Kidney (tissue), 13 donors: ENCODE measurements at regions not wholly inside any gene's neighbourhood (a gene's known extent, or its start where the extent isn't known, plus 50 kb on each side); places are given as distances from the start of the nearest gene placed in this dataset.

ENCODE experiments used
- DNase-seq, 5 donors: peaks; one replicate each; pipeline ENCODE4 v3.0.0-alpha.2; 2013 to 2020
- FAIRE-seq: peaks from 2 replicates; lab custom pipeline; 2012; peaks lifted over from hg19 to GRCh38; lab: Jason Lieb, UNC
- H3K27ac ChIP-seq, 2 donors: one replicate each; pipeline ENCODE4 v1.7.0; 2013; ENCODE audit warnings: low read depth in 2 of 2, low read length in 2 of 2, inconsistent platforms in 1 of 2
- H3K27me3 ChIP-seq: one replicate; pipeline ENCODE4 v1.7.1; 2013; ENCODE audit warnings: low read length, inconsistent platforms; ENCODE audit not compliant: control insufficient read depth, insufficient read depth
- H3K36me3 ChIP-seq, 3 donors: one replicate each; pipeline versions ENCODE4 v1.7.0 to v1.7.1; 2013; ENCODE audit warnings: low read length in 3 of 3, control low read depth in 1 of 3, inconsistent platforms in 1 of 3; ENCODE audit not compliant: insufficient read depth in 3 of 3, control insufficient read depth in 2 of 3
- H3K4me1 ChIP-seq, 3 donors: one replicate each; pipeline versions ENCODE4 v1.7.0 to v1.7.1; 2013; ENCODE audit warnings: low read length in 3 of 3, inconsistent platforms in 1 of 3, low read depth in 1 of 3; ENCODE audit not compliant: control insufficient read depth in 2 of 3, insufficient read depth in 2 of 3
- H3K4me3 ChIP-seq, 3 donors: one replicate each; pipeline versions ENCODE4 v1.7.0 to v1.8.1; 2013; ENCODE audit warnings: low read length in 3 of 3, control low read depth in 1 of 3, inconsistent platforms in 1 of 3
- H3K9ac ChIP-seq, 3 donors: one replicate each; pipeline versions ENCODE4 v1.7.0 to v1.7.1; 2013; ENCODE audit warnings: low read length in 3 of 3, control low read depth in 1 of 3, inconsistent platforms in 1 of 3
- H3K9me3 ChIP-seq, 3 donors: one replicate each; pipeline versions ENCODE4 v1.7.0 to v1.7.1; 2013; ENCODE audit warnings: low read length in 3 of 3, control low read depth in 1 of 3, inconsistent platforms in 1 of 3; ENCODE audit not compliant: control insufficient read depth in 2 of 3, insufficient read depth in 1 of 3
- intact Hi-C: fragments of 100-400 bp; cut with DNase I; formaldehyde crosslinking; loops from one replicate; pipeline ENCODE4 v1.11.1; 2022
- TF ChIP-seq, protein P1 (sequence below): IDR thresholded peaks from 3 replicates; pipeline ENCODE4 v1.5.1; 2012; ENCODE audit warnings: mild to moderate bottlenecking, moderate library complexity, borderline replicate concordance; ENCODE audit not compliant: insufficient read depth; ENCODE audit errors: extremely low read depth
- donor health status: control.
- donor health status: control.
- donor health status: control.
- donor health status: control.
- donor health status: control.
- donor health status: DM: yes; HTN: yes; CAD: no.
- donor health status: Normal renal cell carcinoma (clear cell type).

GRCh38 chr12:61996717-61997116 lies 263.5 kb upstream of the USP15 start:
- no peaks in the 10 kb centered on the region for H3K36me3 ChIP-seq
- H3K4me3 ChIP-seq: no peak overlapping the region
- intact Hi-C loops: no loop called here
- no peak overlapping the region for H3K27ac ChIP-seq
- no peak overlapping the region for H3K9ac ChIP-seq
- H3K9me3 ChIP-seq: no peaks in the 10 kb centered on the region
- DNase-seq: no peak
- TF ChIP-seq, protein P1, sequence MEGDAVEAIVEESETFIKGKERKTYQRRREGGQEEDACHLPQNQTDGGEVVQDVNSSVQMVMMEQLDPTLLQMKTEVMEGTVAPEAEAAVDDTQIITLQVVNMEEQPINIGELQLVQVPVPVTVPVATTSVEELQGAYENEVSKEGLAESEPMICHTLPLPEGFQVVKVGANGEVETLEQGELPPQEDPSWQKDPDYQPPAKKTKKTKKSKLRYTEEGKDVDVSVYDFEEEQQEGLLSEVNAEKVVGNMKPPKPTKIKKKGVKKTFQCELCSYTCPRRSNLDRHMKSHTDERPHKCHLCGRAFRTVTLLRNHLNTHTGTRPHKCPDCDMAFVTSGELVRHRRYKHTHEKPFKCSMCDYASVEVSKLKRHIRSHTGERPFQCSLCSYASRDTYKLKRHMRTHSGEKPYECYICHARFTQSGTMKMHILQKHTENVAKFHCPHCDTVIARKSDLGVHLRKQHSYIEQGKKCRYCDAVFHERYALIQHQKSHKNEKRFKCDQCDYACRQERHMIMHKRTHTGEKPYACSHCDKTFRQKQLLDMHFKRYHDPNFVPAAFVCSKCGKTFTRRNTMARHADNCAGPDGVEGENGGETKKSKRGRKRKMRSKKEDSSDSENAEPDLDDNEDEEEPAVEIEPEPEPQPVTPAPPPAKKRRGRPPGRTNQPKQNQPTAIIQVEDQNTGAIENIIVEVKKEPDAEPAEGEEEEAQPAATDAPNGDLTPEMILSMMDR: no peak
- FAIRE-seq: no peak
- no peaks in the 10 kb centered on the region for H3K4me1 ChIP-seq
- no peaks in the 10 kb centered on the region for H3K27me3 ChIP-seq

- H3K4me3 ChIP-seq: no peak overlapping the region
- H3K9ac ChIP-seq: no peak overlapping the region
- H3K36me3 ChIP-seq: no peaks in the 10 kb centered on the region
- no peak overlapping the region for H3K27ac ChIP-seq
- no peaks in the 10 kb centered on the region for H3K9me3 ChIP-seq
- intact Hi-C loops: no loop called here
- TF ChIP-seq, protein P1: no peak
- H3K27me3 ChIP-seq: no peaks in the 10 kb centered on the region
- DNase-seq (no peak), FAIRE-seq (no peak)
- H3K4me1 ChIP-seq: no peaks in the 10 kb centered on the region
Measured at GRCh38 chr12:61998791-61999190, 261.4 kb upstream of the USP15 start.

- FAIRE-seq: no peak
- H3K9ac ChIP-seq: no peak overlapping the region
- no peaks in the 10 kb centered on the region for H3K9me3 ChIP-seq
- DNase-seq: no peak
- no peak overlapping the region for H3K4me3 ChIP-seq
- H3K27me3 ChIP-seq: no peaks in the 10 kb centered on the region
- intact Hi-C loops: no loop called here
- TF ChIP-seq, protein P1: no peak
- no peaks in the 10 kb centered on the region for H3K4me1 ChIP-seq
- no peaks in the 10 kb centered on the region for H3K36me3 ChIP-seq
- no peak overlapping the region for H3K27ac ChIP-seq
Measured at GRCh38 chr12:61999311-61999710, 260.9 kb upstream of the USP15 start.

- intact Hi-C loops: no loop called here
- Histone ChIP-seq H3K36me3 (no peaks in the 10 kb centered on the region), H3K27me3 (no peaks in the 10 kb centered on the region), H3K9me3 (no peaks in the 10 kb centered on the region), H3K4me3 (no peak overlapping the region), H3K9ac (no peak overlapping the region), H3K27ac (no peak overlapping the region), H3K4me1 (no peaks in the 10 kb centered on the region)
- DNase-seq (peak in 1 of 5 donors; percentile 7), FAIRE-seq (no peak)
- TF ChIP-seq, protein P1: no peak
Measured at GRCh38 chr12:62001424-62001823, 258.8 kb upstream of the USP15 start.
